Psoas muscle (tissue), 7 donors: ENCODE measurements at regions not wholly inside any gene's neighbourhood (a gene's known extent, or its start where the extent isn't known, plus 50 kb on each side); places are given as distances from the start of the nearest gene placed in this dataset.
"Not testable (repeated sequence)": the region's sequence is repeated elsewhere in the genome, so short reads cannot be mapped to it uniquely, and the experiment has no call there.

Experiments
- ATAC-seq, 4 donors: fragments of 200-7000 bp; cut with Tn5 transposase; one replicate each; pipeline ENCODE4 v1.9.1; 2020; ENCODE audit warnings: moderate library complexity in 3 of 4, mild to moderate bottlenecking in 2 of 4
- DNase-seq, 2 donors: peaks; one replicate each; pipeline ENCODE4 v3.0.0-alpha.2; 2020
- H3K27ac ChIP-seq: fragments of 200-600 bp; one replicate; pipeline ENCODE4 v1.8.0; 2022
- H3K27me3 ChIP-seq, 3 donors: fragments of 200-600 bp in 1 of 3; one replicate each; pipeline versions ENCODE4 v1.6.1 to v1.8.0; 2013 to 2022; ENCODE audit warnings: low read length in 2 of 3, mild to moderate bottlenecking in 2 of 3, moderate library complexity in 1 of 3; ENCODE audit not compliant: insufficient read depth in 3 of 3
- H3K36me3 ChIP-seq, 2 donors: fragments of 200-600 bp in 1 of 2; one replicate each; pipeline versions ENCODE4 v1.6.1 to v1.8.0; 2013 to 2022; ENCODE audit warnings: low read depth in 1 of 2, mild to moderate bottlenecking in 1 of 2, moderate library complexity in 1 of 2; ENCODE audit not compliant: insufficient read depth in 1 of 2
- H3K4me1 ChIP-seq: fragments of 200-600 bp; one replicate; pipeline ENCODE4 v1.8.0; 2022
- H3K4me3 ChIP-seq: fragments of 200-600 bp; one replicate; pipeline ENCODE4 v1.8.0; 2022; ENCODE audit warnings: mild to moderate bottlenecking
- H3K9me3 ChIP-seq: fragments of 200-600 bp; one replicate; pipeline ENCODE4 v1.8.0; 2022
- WGBS, 3 donors: extraction: QIAGEN DNeasy Blood & Tissue Kit; methylation state at CpG; one replicate each; pipeline versions ENCODE4 v1.1.6 to v1.1.7; 2013; 5-methylcytosine and 5-hydroxymethylcytosine counted together
- intact Hi-C, 2 donors: fragments of 100-400 bp; cut with DNase I; formaldehyde crosslinking; loops; one replicate each; pipeline versions ENCODE4 v1.11.0 to v1.14.2; 2022
- TF ChIP-seq, protein P1 (sequence below): fragments of 200-600 bp; IDR thresholded peaks from one replicate; pipeline ENCODE4 v1.8.0; 2022; ENCODE audit warnings: antibody characterized with exemption
- donor health status: healthy with polysubstance abuse.
- donor health status: DM: no; HTN: no; CAD: no; lungs with moderate emphysema.
- donor health status: Bipolar disorder and iron deficiency.
- donor health status: healthy.
- donor health status: DM: yes; HTN: yes; CAD: no.
- donor health status: DM: no; HTN: no; CAD: no.
- donor health status: DM: yes; HTN: yes; CAD: no.

DNA sequence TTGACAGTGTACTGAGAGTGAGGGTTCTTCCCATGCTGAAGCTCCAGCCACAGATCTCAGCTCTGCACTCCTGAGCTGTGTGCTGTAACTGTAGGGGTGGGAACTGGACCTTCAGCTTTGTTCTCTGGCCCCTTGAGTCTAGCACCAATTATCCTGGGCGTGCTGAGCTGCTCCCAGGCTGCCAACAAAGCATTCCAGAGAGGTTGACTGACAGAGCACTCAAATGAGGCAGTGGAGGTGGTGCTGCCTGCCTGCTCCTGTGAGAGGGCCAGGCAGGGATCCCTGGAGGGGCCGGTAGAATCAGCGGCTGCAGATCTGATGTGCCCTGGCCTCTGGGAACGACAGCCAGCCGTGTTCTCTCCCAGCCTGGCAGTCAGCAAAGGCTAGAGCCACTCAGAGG lies 375.7 kb upstream of the AADAT start:
- no peak for DNase-seq
- no peaks in the 10 kb centered on the region for H3K4me1 ChIP-seq
- H3K9me3 ChIP-seq: peaks cover 4% of the 10 kb centered on the region
- no peak overlapping the region for H3K4me3 ChIP-seq
- TF ChIP-seq, protein P1, sequence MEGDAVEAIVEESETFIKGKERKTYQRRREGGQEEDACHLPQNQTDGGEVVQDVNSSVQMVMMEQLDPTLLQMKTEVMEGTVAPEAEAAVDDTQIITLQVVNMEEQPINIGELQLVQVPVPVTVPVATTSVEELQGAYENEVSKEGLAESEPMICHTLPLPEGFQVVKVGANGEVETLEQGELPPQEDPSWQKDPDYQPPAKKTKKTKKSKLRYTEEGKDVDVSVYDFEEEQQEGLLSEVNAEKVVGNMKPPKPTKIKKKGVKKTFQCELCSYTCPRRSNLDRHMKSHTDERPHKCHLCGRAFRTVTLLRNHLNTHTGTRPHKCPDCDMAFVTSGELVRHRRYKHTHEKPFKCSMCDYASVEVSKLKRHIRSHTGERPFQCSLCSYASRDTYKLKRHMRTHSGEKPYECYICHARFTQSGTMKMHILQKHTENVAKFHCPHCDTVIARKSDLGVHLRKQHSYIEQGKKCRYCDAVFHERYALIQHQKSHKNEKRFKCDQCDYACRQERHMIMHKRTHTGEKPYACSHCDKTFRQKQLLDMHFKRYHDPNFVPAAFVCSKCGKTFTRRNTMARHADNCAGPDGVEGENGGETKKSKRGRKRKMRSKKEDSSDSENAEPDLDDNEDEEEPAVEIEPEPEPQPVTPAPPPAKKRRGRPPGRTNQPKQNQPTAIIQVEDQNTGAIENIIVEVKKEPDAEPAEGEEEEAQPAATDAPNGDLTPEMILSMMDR: no peak
- H3K36me3 ChIP-seq: no peaks in the 10 kb centered on the region
- no peak for ATAC-seq
- no peak overlapping the region for H3K27ac ChIP-seq
- intact Hi-C loops: no loop called here
- WGBS, 3 donors: 61 to 76% (median 69%) methylated on average over 5 of the region's 5 CpGs
- no peaks in the 10 kb centered on the region for H3K27me3 ChIP-seq

DNA sequence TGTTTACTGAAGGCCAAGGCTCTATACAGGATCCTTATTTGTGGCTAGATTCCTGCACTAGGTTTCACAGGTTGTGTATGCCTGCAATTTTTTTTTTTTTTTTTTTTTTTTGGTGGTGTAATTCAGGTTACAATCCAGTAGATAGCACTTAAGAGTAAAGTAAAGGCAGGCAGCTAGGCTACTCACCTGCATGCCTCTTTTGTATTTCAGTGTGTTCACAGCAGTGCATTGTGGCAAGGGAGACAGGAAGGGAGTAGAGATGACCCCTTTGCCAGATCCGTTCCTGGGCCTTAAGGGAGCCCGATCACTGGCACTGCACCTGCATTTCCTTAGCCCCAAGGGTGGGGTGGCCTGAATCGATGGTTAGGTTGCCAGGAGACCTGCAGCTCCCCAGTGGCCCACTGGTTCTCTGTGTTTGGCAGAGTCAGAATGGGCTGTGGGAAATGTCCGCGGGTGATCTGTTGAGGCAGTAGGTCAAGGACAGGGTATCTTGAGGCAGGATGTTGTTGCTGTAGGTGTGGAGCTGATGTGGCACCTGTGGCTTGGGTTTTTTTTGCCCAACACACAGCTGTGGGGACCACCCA lies 374.9 kb upstream of the AADAT start:
- H3K4me1 ChIP-seq: no peaks in the 10 kb centered on the region
- DNase-seq: no peak
- H3K4me3 ChIP-seq: no peak overlapping the region
- H3K27ac ChIP-seq: no peak overlapping the region
- no peaks in the 10 kb centered on the region for H3K36me3 ChIP-seq
- no peaks in the 10 kb centered on the region for H3K27me3 ChIP-seq
- peaks cover 4% of the 10 kb centered on the region for H3K9me3 ChIP-seq
- TF ChIP-seq, protein P1: no peak
- WGBS, 3 donors: 85 to 94% (median 90%) methylated on average over 5 of the region's 5 CpGs
- intact Hi-C loops: no loop called here
- no peak for ATAC-seq

DNA sequence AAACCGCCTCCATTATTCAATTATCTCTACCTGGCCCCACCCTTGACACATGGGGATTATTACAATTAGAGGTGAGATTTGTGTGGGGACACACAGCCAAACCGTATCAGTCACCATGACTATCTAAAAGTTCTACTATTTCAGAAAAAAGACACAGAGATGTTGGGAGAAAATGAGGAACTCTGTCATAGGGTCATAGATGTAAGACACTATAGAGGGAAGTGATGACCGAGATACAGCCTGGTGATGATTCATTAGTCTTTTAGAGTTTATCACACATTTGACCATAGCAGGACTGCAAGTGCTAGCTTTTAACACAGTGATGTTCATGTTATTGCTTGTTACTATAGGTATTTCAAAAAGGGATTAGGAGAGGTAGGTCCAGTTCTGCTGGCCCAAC lies 357.0 kb upstream of the AADAT start:
- ATAC-seq: no peak
- Histone ChIP-seq H3K4me3 (no peak overlapping the region), H3K36me3 (no peaks in the 10 kb centered on the region), H3K4me1 (no peaks in the 10 kb centered on the region), H3K9me3 (no peaks in the 10 kb centered on the region), H3K27me3 (no peaks in the 10 kb centered on the region), H3K27ac (no peak overlapping the region)
- no peak for DNase-seq
- intact Hi-C loops: no loop called here
- TF ChIP-seq, protein P1: no peak
- WGBS, 3 donors: 77 to 88% (median 77%) methylated on average over 3 of the region's 3 CpGs

DNA sequence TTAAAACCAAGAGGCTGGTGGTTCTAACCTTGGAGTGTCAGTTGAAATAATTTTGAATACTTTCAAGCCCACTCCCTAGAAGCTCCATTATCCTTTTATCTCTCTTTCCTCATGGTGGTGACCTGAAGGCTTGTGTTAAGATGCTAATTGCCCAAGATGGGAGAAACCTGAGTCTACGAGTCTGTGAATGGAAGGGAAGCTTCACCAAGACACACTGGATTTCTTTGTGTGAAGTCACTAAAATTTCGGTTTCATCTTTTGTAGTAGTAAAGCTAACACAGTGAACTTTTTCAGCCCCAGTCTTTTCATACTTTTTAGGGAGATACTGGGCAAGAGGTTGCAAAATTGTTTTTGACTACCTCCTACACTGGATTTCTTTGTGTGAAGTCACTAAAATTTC lies 351.4 kb upstream of the AADAT start:
- not testable (repeated sequence) for ATAC-seq, H3K4me1 ChIP-seq

DNA sequence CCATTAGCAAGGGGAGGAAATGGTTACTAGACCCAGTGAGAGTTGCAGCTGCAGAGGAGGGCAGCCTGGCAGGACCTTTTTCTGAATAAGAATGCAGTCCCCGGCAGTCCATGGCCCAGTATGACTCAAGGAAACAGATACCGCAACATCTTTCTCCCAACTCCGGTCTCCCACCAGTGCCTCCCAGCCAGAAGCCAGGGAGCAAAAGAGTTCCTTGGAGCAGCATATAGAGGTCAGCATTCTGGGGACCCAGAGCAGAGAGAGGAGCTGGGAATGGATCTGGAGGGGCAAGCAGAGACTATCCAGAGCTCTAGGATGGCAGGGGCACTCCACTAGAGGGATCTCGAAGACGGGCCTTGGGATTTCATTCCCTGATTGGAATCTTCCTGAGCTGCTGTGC lies 339.2 kb upstream of the AADAT start:
- no peak for DNase-seq

More for the DNA sequence above, 351.4 kb upstream of the AADAT start:
- H3K36me3 ChIP-seq, H3K4me3 ChIP-seq, H3K27me3 ChIP-seq, H3K9me3 ChIP-seq, DNase-seq, H3K27ac ChIP-seq, intact Hi-C loops: not testable (repeated sequence)
- 60 to 65% (median 63%) methylated on average over 2 of the region's 2 CpGs for WGBS, 3 donors

More for the DNA sequence above, 339.2 kb upstream of the AADAT start:
- 62 to 72% (median 70%) methylated on average over 5 of the region's 5 CpGs for WGBS, 3 donors
- H3K4me1 ChIP-seq: no peaks in the 10 kb centered on the region
- TF ChIP-seq, protein P1: no peak
- H3K9me3 ChIP-seq: no peaks in the 10 kb centered on the region
- intact Hi-C loops: no loop called here
- H3K4me3 ChIP-seq: no peak overlapping the region
- H3K27me3 ChIP-seq: no peaks in the 10 kb centered on the region
- H3K27ac ChIP-seq: no peak overlapping the region
- no peaks in the 10 kb centered on the region for H3K36me3 ChIP-seq
- ATAC-seq: no peak
